ENCODE measurements at regions not wholly inside any gene's neighbourhood (a gene's known extent, or its start where the extent isn't known, plus 50 kb on each side); places are given as distances from the start of the nearest gene placed in this dataset.

- TF ChIP-seq, protein P1, sequence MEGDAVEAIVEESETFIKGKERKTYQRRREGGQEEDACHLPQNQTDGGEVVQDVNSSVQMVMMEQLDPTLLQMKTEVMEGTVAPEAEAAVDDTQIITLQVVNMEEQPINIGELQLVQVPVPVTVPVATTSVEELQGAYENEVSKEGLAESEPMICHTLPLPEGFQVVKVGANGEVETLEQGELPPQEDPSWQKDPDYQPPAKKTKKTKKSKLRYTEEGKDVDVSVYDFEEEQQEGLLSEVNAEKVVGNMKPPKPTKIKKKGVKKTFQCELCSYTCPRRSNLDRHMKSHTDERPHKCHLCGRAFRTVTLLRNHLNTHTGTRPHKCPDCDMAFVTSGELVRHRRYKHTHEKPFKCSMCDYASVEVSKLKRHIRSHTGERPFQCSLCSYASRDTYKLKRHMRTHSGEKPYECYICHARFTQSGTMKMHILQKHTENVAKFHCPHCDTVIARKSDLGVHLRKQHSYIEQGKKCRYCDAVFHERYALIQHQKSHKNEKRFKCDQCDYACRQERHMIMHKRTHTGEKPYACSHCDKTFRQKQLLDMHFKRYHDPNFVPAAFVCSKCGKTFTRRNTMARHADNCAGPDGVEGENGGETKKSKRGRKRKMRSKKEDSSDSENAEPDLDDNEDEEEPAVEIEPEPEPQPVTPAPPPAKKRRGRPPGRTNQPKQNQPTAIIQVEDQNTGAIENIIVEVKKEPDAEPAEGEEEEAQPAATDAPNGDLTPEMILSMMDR (IDR thresholded peaks at IDR 0.05): no peak
- no peak for TF ChIP-seq POLR2A (IDR thresholded peaks at IDR 0.05)
These were observed 143.4 kb downstream of the LPIN1 start for GRCh38 chr2:11889854-11890253.
